ENCODE measurements at regions not wholly inside any gene's neighbourhood (a gene's known extent, or its start where the extent isn't known, plus 50 kb on each side); places are given as distances from the start of the nearest gene placed in this dataset.

GRCh38 chr12:82277582-82277981 lies 80.6 kb downstream of the CCDC59 start:
- no peak overlapping the region for H3K27ac Mint-ChIP-seq (ENCODE audit: unreplicated experiment)
- H3K27me3 Mint-ChIP-seq (ENCODE audit: unreplicated experiment), result no peaks in the 10 kb centered on the region
- no peaks in the 10 kb centered on the region for H3K36me3 Mint-ChIP-seq (ENCODE audit: unreplicated experiment)
- H3K4me3 Mint-ChIP-seq (ENCODE audit: unreplicated experiment), result no peak overlapping the region
- DNase-seq, result no peak
- no peak for TF ChIP-seq CTCF (IDR thresholded peaks at IDR 0.05; ENCODE audit: partially characterized antibody, unreplicated experiment)
- H3K9me3 Mint-ChIP-seq (ENCODE audit: unreplicated experiment), result peaks cover 6% of the 10 kb centered on the region
- no peaks in the 10 kb centered on the region for H3K4me1 Mint-ChIP-seq (ENCODE audit: low read depth, unreplicated experiment)

- Mint-ChIP-seq H3K27me3 (ENCODE audit: unreplicated experiment) (no peaks in the 10 kb centered on the region), H3K9me3 (ENCODE audit: unreplicated experiment) (no peaks in the 10 kb centered on the region)
These were observed 115.5 kb downstream of the CCDC59 start for GRCh38 chr12:82242729-82243128.

GRCh38 chr12:82225871-82226270 lies 132.3 kb downstream of the CCDC59 start:
- DNase-seq, result no peak
- Mint-ChIP-seq H3K27ac (ENCODE audit: unreplicated experiment) (no peak overlapping the region), H3K27me3 (ENCODE audit: unreplicated experiment) (no peaks in the 10 kb centered on the region), H3K4me3 (ENCODE audit: unreplicated experiment) (no peak overlapping the region), H3K4me1 (ENCODE audit: low read depth, unreplicated experiment) (no peaks in the 10 kb centered on the region), H3K36me3 (ENCODE audit: unreplicated experiment) (no peaks in the 10 kb centered on the region), H3K9me3 (ENCODE audit: unreplicated experiment) (no peaks in the 10 kb centered on the region)
- TF ChIP-seq CTCF (IDR thresholded peaks at IDR 0.05; ENCODE audit: partially characterized antibody, unreplicated experiment), result no peak

More at GRCh38 chr12:82242729-82243128, 115.5 kb downstream of the CCDC59 start:
- no peaks in the 10 kb centered on the region for H3K36me3 Mint-ChIP-seq (ENCODE audit: unreplicated experiment)
- no peak for DNase-seq
- no peak overlapping the region for H3K27ac Mint-ChIP-seq (ENCODE audit: unreplicated experiment)
- TF ChIP-seq CTCF (IDR thresholded peaks at IDR 0.05; ENCODE audit: partially characterized antibody, unreplicated experiment), result no peak
- H3K4me3 Mint-ChIP-seq (ENCODE audit: unreplicated experiment), result no peak overlapping the region
- no peaks in the 10 kb centered on the region for H3K4me1 Mint-ChIP-seq (ENCODE audit: low read depth, unreplicated experiment)

GRCh38 chr12:82223426-82223825 lies 134.8 kb downstream of the CCDC59 start:
- H3K4me1 Mint-ChIP-seq (ENCODE audit: low read depth, unreplicated experiment), result no peaks in the 10 kb centered on the region

GRCh38 chr12:82216475-82216874 lies 141.7 kb downstream of the CCDC59 start:
- TF ChIP-seq CTCF (IDR thresholded peaks at IDR 0.05; ENCODE audit: partially characterized antibody, unreplicated experiment), result no peak
- no peak for DNase-seq
- no peak overlapping the region for H3K4me3 Mint-ChIP-seq (ENCODE audit: unreplicated experiment)
- no peaks in the 10 kb centered on the region for H3K9me3 Mint-ChIP-seq (ENCODE audit: unreplicated experiment)
- H3K36me3 Mint-ChIP-seq (ENCODE audit: unreplicated experiment), result no peaks in the 10 kb centered on the region
- no peaks in the 10 kb centered on the region for H3K4me1 Mint-ChIP-seq (ENCODE audit: low read depth, unreplicated experiment)
- no peaks in the 10 kb centered on the region for H3K27me3 Mint-ChIP-seq (ENCODE audit: unreplicated experiment)
- H3K27ac Mint-ChIP-seq (ENCODE audit: unreplicated experiment), result no peak overlapping the region

More at GRCh38 chr12:82223426-82223825, 134.8 kb downstream of the CCDC59 start:
- TF ChIP-seq CTCF (IDR thresholded peaks at IDR 0.05; ENCODE audit: partially characterized antibody, unreplicated experiment), result no peak
- Mint-ChIP-seq H3K27ac (ENCODE audit: unreplicated experiment) (no peak overlapping the region), H3K9me3 (ENCODE audit: unreplicated experiment) (no peaks in the 10 kb centered on the region), H3K27me3 (ENCODE audit: unreplicated experiment) (no peaks in the 10 kb centered on the region), H3K4me3 (ENCODE audit: unreplicated experiment) (no peak overlapping the region), H3K36me3 (ENCODE audit: unreplicated experiment) (no peaks in the 10 kb centered on the region)
- DNase-seq, result no peak
